PFSK-1 (cell line): ENCODE measurements at regions not wholly inside any gene's neighbourhood (a gene's known extent, or its start where the extent isn't known, plus 50 kb on each side); places are given as distances from the start of the nearest gene placed in this dataset.

Experiments used
- FOXP2 ChIP-seq: optimal IDR thresholded peaks from 2 replicates; pipeline ENCODE3; 2011; ENCODE audit warnings: borderline replicate concordance, control low read depth, inconsistent platforms; ENCODE audit not compliant: insufficient read depth; ENCODE audit errors: extremely low read length, extremely low read depth
- POLR2AphosphoS5 ChIP-seq: IDR thresholded peaks from 2 replicates; pipeline ENCODE4 v1.6.1; 2012; ENCODE audit warnings: low read depth, mild to moderate bottlenecking, control low read depth, low read length, moderate library complexity
- REST ChIP-seq, 2 experiments: IDR thresholded peaks; 2 replicates each; pipeline versions ENCODE4 v1.6.1 to v1.8.0; 2011 to 2012; ENCODE audit warnings: low read depth in 2 of 2, low read length in 2 of 2, control low read depth in 1 of 2, inconsistent platforms in 1 of 2, mild to moderate bottlenecking in 1 of 2, moderate library complexity in 1 of 2; ENCODE audit not compliant: insufficient read depth in 1 of 2
- SIN3A ChIP-seq: IDR thresholded peaks from 2 replicates; pipeline ENCODE4 v1.6.1; 2012; ENCODE audit warnings: mild to moderate bottlenecking, low read length, moderate library complexity, borderline replicate concordance; ENCODE audit not compliant: insufficient read depth
- TAF1 ChIP-seq: IDR thresholded peaks from 2 replicates; pipeline ENCODE4 v1.6.1; 2012; ENCODE audit warnings: low read length, control low read depth, borderline replicate concordance; ENCODE audit not compliant: insufficient read depth

GRCh38 chr3:99393961-99394360 lies 244.4 kb upstream of the COL8A1 start:
- TF ChIP-seq TAF1 = no peak

GRCh38 chr3:99388780-99389179 lies 249.6 kb upstream of the COL8A1 start:
- TF ChIP-seq SIN3A (no peak), POLR2AphosphoS5 (no peak), TAF1 (no peak), REST (IDR thresholded peaks at IDR 0.05; ENCODE audit: insufficient read depth in 1 of 2, low read depth in 2 of 2, low read length in 2 of 2) (no peak), FOXP2 (no peak)

DNA sequence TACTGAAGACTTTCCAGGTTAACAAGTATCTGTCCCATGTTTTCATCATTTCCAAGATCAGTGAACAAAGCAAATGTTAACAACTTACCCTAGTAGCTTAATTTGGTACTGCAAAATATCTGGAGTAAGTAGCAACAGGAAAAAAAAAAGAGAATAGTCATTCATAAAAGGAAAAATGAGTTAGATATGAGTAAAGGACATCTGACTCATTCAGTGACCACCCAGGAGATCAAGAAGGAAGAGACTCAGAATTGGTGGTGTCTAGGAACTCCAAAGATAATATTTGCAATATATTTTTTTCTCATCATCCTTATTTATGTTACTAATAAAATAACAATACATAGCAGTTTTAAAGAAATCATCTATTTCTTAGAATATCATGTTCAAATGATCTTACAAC lies 253.8 kb upstream of the COL8A1 start:
- TF ChIP-seq TAF1 (no peak), FOXP2 (no peak), POLR2AphosphoS5 (no peak), REST (IDR thresholded peaks at IDR 0.05; ENCODE audit: insufficient read depth in 1 of 2, low read depth in 2 of 2, low read length in 2 of 2) (no peak), SIN3A (no peak)

DNA sequence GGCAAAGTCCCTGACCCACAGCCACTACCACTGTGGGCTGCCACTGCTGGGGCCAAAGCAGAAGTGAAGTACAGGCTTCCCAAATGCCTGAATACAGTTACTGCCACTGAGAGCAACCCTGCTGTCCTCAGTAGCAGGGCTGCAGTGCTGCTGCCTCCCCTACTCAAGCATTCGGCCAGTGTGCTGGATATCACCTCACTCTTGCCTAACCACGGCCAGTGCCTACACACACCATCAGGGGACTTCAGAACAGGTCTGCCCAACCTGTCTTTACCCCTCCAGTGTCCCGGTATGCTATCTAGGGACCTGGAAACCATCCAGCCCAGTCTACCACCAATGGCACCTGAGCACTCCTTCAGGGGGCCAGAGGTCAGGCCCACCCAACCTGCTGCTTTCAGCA lies 261.5 kb upstream of the COL8A1 start:
- TF ChIP-seq REST (IDR thresholded peaks at IDR 0.05; ENCODE audit: insufficient read depth in 1 of 2, low read depth in 2 of 2, low read length in 2 of 2) (no peak), POLR2AphosphoS5 (no peak), SIN3A (no peak), TAF1 (no peak), FOXP2 (no peak)

- TF ChIP-seq SIN3A (no peak), REST (IDR thresholded peaks at IDR 0.05; ENCODE audit: insufficient read depth in 1 of 2, low read depth in 2 of 2, low read length in 2 of 2) (no peak)
Measured at GRCh38 chr3:99373846-99374210, 264.6 kb upstream of the COL8A1 start.
